Transverse colon (tissue), 4 donors: ENCODE measurements at regions not wholly inside any gene's neighbourhood (a gene's known extent, or its start where the extent isn't known, plus 50 kb on each side); places are given as distances from the start of the nearest gene placed in this dataset.

Experiments
- POLR2A ChIP-seq: fragments of 450-650 bp; IDR thresholded peaks from one replicate; pipeline ENCODE4 v1.6.1; 2016; ENCODE audit warnings: antibody characterized with exemption, mild to moderate bottlenecking, moderate library complexity
- POLR2AphosphoS5 ChIP-seq, 3 donors: sonication (generic); formaldehyde crosslinking; IDR thresholded peaks; one replicate each; pipeline ENCODE4 v1.6.1; 2016; ENCODE audit warnings: antibody characterized with exemption in 3 of 3
- TF ChIP-seq, protein P1 (sequence below), 5 experiments: fragments of 200-600 bp in 3 of 5; fragments of 450-650 bp in 2 of 5; sonication (generic) in 3 of 5; IDR thresholded peaks; 1 replicate in 2 of 5; 2 replicates in 3 of 5; pipeline ENCODE4 v1.5.1; 2016 to 2017; ENCODE audit warnings: antibody characterized with exemption in 5 of 5, inconsistent platforms in 3 of 5, mild to moderate bottlenecking in 2 of 5, moderate library complexity in 1 of 5

DNA sequence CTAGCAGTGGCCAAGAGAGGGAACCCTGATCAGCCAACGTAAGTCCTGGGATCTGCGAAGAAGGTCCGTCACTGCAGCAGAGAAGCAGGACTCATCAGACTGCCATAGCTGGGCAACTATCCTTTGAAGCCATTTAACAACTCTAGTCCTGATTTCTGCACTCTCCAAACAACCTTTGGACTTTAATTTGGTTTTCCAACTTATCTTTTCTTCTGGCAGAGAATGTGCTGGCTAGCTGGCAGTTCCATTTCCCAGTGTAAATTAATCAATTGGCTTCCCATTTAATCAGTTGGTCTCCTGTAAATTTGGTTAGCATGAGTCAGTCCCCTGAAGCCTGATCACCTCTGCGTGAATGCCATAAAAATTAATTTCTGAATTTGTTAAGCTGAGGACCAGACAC lies 153.7 kb upstream of the GPR101 start:
- no peak for TF ChIP-seq POLR2A
- TF ChIP-seq, protein P1, sequence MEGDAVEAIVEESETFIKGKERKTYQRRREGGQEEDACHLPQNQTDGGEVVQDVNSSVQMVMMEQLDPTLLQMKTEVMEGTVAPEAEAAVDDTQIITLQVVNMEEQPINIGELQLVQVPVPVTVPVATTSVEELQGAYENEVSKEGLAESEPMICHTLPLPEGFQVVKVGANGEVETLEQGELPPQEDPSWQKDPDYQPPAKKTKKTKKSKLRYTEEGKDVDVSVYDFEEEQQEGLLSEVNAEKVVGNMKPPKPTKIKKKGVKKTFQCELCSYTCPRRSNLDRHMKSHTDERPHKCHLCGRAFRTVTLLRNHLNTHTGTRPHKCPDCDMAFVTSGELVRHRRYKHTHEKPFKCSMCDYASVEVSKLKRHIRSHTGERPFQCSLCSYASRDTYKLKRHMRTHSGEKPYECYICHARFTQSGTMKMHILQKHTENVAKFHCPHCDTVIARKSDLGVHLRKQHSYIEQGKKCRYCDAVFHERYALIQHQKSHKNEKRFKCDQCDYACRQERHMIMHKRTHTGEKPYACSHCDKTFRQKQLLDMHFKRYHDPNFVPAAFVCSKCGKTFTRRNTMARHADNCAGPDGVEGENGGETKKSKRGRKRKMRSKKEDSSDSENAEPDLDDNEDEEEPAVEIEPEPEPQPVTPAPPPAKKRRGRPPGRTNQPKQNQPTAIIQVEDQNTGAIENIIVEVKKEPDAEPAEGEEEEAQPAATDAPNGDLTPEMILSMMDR (IDR thresholded peaks at IDR 0.05), result no peak
- no peak for TF ChIP-seq POLR2AphosphoS5 (IDR thresholded peaks at IDR 0.05)
